Fibroblast of lung (primary cell): ENCODE measurements at regions not wholly inside any gene's neighbourhood (a gene's known extent, or its start where the extent isn't known, plus 50 kb on each side); places are given as distances from the start of the nearest gene placed in this dataset.

ENCODE experiments used
- DNase-seq, 2 donors: peaks; one replicate each; pipeline versions ENCODE4 v3.0.0 to v3.0.0-alpha.2; 2010; ENCODE audit warnings: low read depth in 2 of 2
- H2AFZ ChIP-seq: 2 replicates; pipeline ENCODE4 v1.5.1; 2012; ENCODE audit warnings: low read length, control low read depth, inconsistent platforms
- H3K27ac ChIP-seq: 2 replicates; pipeline ENCODE4 v1.5.1; 2011; ENCODE audit warnings: low read length, control low read depth; ENCODE audit not compliant: insufficient read depth
- H3K27me3 ChIP-seq: 2 replicates; pipeline ENCODE4 v1.5.1; 2011; ENCODE audit warnings: mild to moderate bottlenecking, low read length; ENCODE audit not compliant: control insufficient read depth, insufficient read depth
- H3K36me3 ChIP-seq: 2 replicates; pipeline ENCODE4 v1.5.1; 2011; ENCODE audit warnings: low read length; ENCODE audit not compliant: control insufficient read depth, insufficient read depth
- H3K4me1 ChIP-seq: 2 replicates; pipeline ENCODE4 v1.5.1; 2011; ENCODE audit warnings: low read length; ENCODE audit not compliant: control insufficient read depth, insufficient read depth; ENCODE audit errors: extremely low read depth
- H3K4me2 ChIP-seq: 2 replicates; pipeline ENCODE4 v1.5.1; 2011; ENCODE audit warnings: low read length, control low read depth; ENCODE audit not compliant: insufficient read depth; ENCODE audit errors: extremely low read depth
- H3K4me3 ChIP-seq, 4 experiments: fragments of 200-600 bp in 1 of 4; sonication (generic) in 1 of 4; replicated peaks in 1 of 4; 2 replicates each; pipeline ENCODE4 v1.5.1; 2011 to 2016; ENCODE audit warnings: low read length in 4 of 4, low read depth in 3 of 4, mild to moderate bottlenecking in 3 of 4, control low read depth in 2 of 4, inconsistent platforms in 1 of 4, mixed read lengths in 1 of 4; ENCODE audit not compliant: insufficient read depth in 1 of 4; ENCODE audit errors: control extremely low read depth in 1 of 4
- H3K79me2 ChIP-seq: 2 replicates; pipeline ENCODE4 v1.5.1; 2012; ENCODE audit warnings: mild to moderate bottlenecking, low read length, inconsistent platforms; ENCODE audit not compliant: control insufficient read depth, insufficient read depth
- H3K9ac ChIP-seq: 2 replicates; pipeline ENCODE4 v1.5.1; 2011; ENCODE audit warnings: mild to moderate bottlenecking, low read length, control low read depth; ENCODE audit not compliant: insufficient read depth
- H3K9me3 ChIP-seq: 2 replicates; pipeline ENCODE4 v1.5.1; 2012; ENCODE audit warnings: low read depth, low read length; ENCODE audit not compliant: control insufficient read depth, insufficient read depth
- H4K20me1 ChIP-seq: 2 replicates; pipeline ENCODE4 v1.5.1; 2011; ENCODE audit warnings: low read length; ENCODE audit not compliant: control insufficient read depth, insufficient read depth; ENCODE audit errors: extremely low read depth
- EZH2 ChIP-seq: IDR thresholded peaks from 2 replicates; pipeline ENCODE4 v1.5.1; 2012; ENCODE audit warnings: low read length, control low read depth, mild to moderate bottlenecking; ENCODE audit errors: missing control alignments
- TF ChIP-seq, protein P1 (sequence below), 2 donors: IDR thresholded peaks in 1 of 2; conservative IDR thresholded peaks in 1 of 2; 1 replicate in 1 of 2; 2 replicates in 1 of 2; pipeline ENCODE4 v1.5.1; 2011 to 2012; ENCODE audit warnings: low read length in 2 of 2, control low read depth in 1 of 2, inconsistent platforms in 1 of 2, low read depth in 1 of 2, mild to moderate bottlenecking in 1 of 2

DNA sequence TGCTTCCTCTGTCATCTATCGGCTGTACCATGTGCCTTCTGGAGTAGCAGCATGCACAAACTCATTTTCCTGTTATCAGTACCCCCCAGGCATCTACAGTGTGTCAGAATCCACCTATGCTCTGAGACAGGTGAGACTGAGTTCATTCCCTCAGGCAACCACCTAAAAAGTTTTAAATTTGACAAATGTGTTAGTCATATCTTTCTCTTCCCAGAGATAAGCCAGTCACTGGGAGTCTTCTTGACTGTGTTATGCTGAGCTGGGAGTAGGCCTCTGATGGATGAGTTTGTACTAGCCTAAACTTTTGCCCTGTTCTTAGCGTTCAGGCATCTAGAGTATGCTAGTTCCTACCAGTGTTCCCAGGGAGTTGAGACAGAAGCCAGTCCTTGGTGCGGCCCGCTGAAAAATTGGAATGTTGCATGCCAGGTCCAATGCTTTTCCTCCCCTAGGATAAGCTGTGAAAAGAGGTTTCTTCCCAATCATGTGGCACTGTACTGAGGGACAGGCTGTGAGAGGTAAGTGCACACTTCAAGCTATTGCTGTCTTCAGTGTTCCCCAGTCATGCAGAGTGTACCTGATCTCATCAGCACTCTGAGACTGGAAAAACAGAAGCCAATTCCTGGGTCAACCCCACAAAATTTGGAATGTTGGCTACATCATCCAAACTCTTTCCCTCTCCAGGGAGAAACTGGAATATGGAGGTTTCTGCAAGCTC is 1202.3 kb downstream of the NCAM2 start:
- no peak overlapping the region for H3K27ac ChIP-seq
- no peaks in the 10 kb centered on the region for H3K27me3 ChIP-seq
- H2AFZ ChIP-seq = no peak overlapping the region
- no peak overlapping the region for H3K4me2 ChIP-seq
- H3K79me2 ChIP-seq = no peaks in the 10 kb centered on the region
- no peak overlapping the region for H3K4me3 ChIP-seq
- H3K36me3 ChIP-seq = no peaks in the 10 kb centered on the region
- no peaks in the 10 kb centered on the region for H3K4me1 ChIP-seq
- H3K9ac ChIP-seq = no peak overlapping the region
- no peaks in the 10 kb centered on the region for H4K20me1 ChIP-seq
- no peaks in the 10 kb centered on the region for H3K9me3 ChIP-seq
- DNase-seq = no peak
- no peak for TF ChIP-seq EZH2
- TF ChIP-seq, protein P1, sequence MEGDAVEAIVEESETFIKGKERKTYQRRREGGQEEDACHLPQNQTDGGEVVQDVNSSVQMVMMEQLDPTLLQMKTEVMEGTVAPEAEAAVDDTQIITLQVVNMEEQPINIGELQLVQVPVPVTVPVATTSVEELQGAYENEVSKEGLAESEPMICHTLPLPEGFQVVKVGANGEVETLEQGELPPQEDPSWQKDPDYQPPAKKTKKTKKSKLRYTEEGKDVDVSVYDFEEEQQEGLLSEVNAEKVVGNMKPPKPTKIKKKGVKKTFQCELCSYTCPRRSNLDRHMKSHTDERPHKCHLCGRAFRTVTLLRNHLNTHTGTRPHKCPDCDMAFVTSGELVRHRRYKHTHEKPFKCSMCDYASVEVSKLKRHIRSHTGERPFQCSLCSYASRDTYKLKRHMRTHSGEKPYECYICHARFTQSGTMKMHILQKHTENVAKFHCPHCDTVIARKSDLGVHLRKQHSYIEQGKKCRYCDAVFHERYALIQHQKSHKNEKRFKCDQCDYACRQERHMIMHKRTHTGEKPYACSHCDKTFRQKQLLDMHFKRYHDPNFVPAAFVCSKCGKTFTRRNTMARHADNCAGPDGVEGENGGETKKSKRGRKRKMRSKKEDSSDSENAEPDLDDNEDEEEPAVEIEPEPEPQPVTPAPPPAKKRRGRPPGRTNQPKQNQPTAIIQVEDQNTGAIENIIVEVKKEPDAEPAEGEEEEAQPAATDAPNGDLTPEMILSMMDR (conservative IDR thresholded peaks at IDR 0.05 in 1 of 2, IDR thresholded peaks at IDR 0.05 in 1 of 2; ENCODE audit: low read depth in 1 of 2, low read length in 2 of 2) = no peak

DNA sequence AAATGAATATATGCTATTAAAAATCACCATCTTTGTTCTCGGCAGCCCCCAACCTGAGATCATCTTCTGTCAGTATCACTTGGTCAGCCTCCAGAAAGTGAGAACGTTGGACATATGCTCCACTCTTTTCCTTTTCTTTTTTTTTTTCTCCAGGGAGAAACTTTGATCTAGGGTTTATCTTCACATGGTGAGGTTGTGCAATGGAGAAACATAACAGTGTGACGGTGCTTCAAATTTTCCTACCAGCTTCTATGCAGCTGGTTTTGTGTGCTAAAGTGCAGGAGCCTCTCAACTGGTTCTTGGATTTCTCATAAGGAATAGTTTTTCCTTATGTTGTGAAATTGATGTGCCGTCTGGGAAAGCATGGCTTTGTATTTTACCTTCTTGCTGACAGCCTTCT is 1202.9 kb downstream of the NCAM2 start:
- Histone ChIP-seq H3K9me3 (no peaks in the 10 kb centered on the region), H3K27me3 (no peaks in the 10 kb centered on the region), H2AFZ (no peak overlapping the region), H3K4me2 (no peak overlapping the region), H3K36me3 (no peaks in the 10 kb centered on the region), H3K4me3 (no peak overlapping the region), H3K9ac (no peak overlapping the region), H3K4me1 (no peaks in the 10 kb centered on the region), H4K20me1 (no peaks in the 10 kb centered on the region), H3K27ac (no peak overlapping the region), H3K79me2 (no peaks in the 10 kb centered on the region)
- no peak for DNase-seq
- TF ChIP-seq, protein P1 (conservative IDR thresholded peaks at IDR 0.05 in 1 of 2, IDR thresholded peaks at IDR 0.05 in 1 of 2; ENCODE audit: low read depth in 1 of 2, low read length in 2 of 2) = no peak
- TF ChIP-seq EZH2 = no peak

DNA sequence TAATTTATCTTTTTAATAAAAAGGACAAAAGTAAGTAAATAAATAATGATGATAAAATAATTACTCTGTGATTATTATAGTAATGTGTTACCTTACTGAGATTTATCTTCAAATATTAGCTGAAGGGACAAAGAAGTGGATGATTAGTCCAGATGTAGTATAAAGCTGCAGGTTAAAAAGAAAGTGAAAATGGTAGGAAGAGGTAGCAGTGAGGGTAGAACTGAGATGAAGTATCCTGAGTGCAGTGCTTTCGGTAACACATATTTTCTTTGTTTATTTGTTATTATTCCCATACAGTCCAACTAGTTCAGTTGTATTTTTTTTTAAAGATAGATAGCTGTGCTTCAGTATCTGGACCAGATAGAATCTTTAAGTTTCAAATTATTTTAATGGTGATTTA is 1203.5 kb downstream of the NCAM2 start:
- no peaks in the 10 kb centered on the region for H4K20me1 ChIP-seq
- no peak overlapping the region for H2AFZ ChIP-seq
- no peak for TF ChIP-seq EZH2
- TF ChIP-seq, protein P1 (conservative IDR thresholded peaks at IDR 0.05 in 1 of 2, IDR thresholded peaks at IDR 0.05 in 1 of 2; ENCODE audit: low read depth in 1 of 2, low read length in 2 of 2) = no peak
- H3K79me2 ChIP-seq = no peaks in the 10 kb centered on the region
- no peak overlapping the region for H3K27ac ChIP-seq
- H3K4me1 ChIP-seq = no peaks in the 10 kb centered on the region
- H3K9me3 ChIP-seq = no peaks in the 10 kb centered on the region
- H3K4me3 ChIP-seq = no peak overlapping the region
- H3K4me2 ChIP-seq = no peak overlapping the region
- no peaks in the 10 kb centered on the region for H3K36me3 ChIP-seq
- no peak overlapping the region for H3K9ac ChIP-seq
- H3K27me3 ChIP-seq = no peaks in the 10 kb centered on the region
- DNase-seq = no peak
